GM12865 (cell line): ENCODE measurements at regions not wholly inside any gene's neighbourhood (a gene's known extent, or its start where the extent isn't known, plus 50 kb on each side); places are given as distances from the start of the nearest gene placed in this dataset.

ENCODE experiments used
- DNase-seq: peaks from one replicate; pipeline ENCODE4 v3.0.0; 2010; ENCODE audit warnings: low read depth
- H3K4me3 ChIP-seq: 2 replicates; pipeline ENCODE4 v1.5.1; 2011; ENCODE audit warnings: mild to moderate bottlenecking, low read depth, low read length, control low read depth
- CTCF ChIP-seq: IDR thresholded peaks from 2 replicates; pipeline ENCODE4 v1.5.1; 2011; ENCODE audit warnings: low read length, control low read depth, low read depth, inconsistent platforms; ENCODE audit not compliant: insufficient read depth; ENCODE audit errors: missing control alignments

GRCh38 chr2:240367721-240368120, 67.7 kb upstream of the GPC1 start:
- TF ChIP-seq CTCF = no peak
- H3K4me3 ChIP-seq = no peak overlapping the region
- no peak for DNase-seq

GRCh38 chr2:240368781-240369331, 66.6 kb upstream of the GPC1 start:
- TF ChIP-seq CTCF = no peak
- no peak overlapping the region for H3K4me3 ChIP-seq
- DNase-seq = no peak

- no peak overlapping the region for H3K4me3 ChIP-seq
- no peak for DNase-seq
- TF ChIP-seq CTCF = no peak
Measured at GRCh38 chr2:240369335-240369734, 66.1 kb upstream of the GPC1 start.

GRCh38 chr2:240369801-240370585, 65.5 kb upstream of the GPC1 start:
- DNase-seq = no peak
- no peak overlapping the region for H3K4me3 ChIP-seq
- TF ChIP-seq CTCF = no peak

- no peak for TF ChIP-seq CTCF
- H3K4me3 ChIP-seq = no peak overlapping the region
- no peak for DNase-seq
Measured at GRCh38 chr2:240371129-240372000, 64.1 kb upstream of the GPC1 start.

GRCh38 chr2:240372101-240372500, 63.4 kb upstream of the GPC1 start:
- TF ChIP-seq CTCF = no peak
- DNase-seq = no peak
- H3K4me3 ChIP-seq = no peak overlapping the region
